NT2/D1 (cell line): ENCODE measurements at regions not wholly inside any gene's neighbourhood (a gene's known extent, or its start where the extent isn't known, plus 50 kb on each side); places are given as distances from the start of the nearest gene placed in this dataset.
A peak's percentile ranks its signal among the peaks of the same experiment; 100 is the strongest.
"Not testable (repeated sequence)": the region's sequence is repeated elsewhere in the genome, so short reads cannot be mapped to it uniquely, and the experiment has no call there.

ENCODE experiments used
- DNase-seq: peaks from one replicate; pipeline ENCODE4 v3.0.0-alpha.2; 2011; ENCODE audit warnings: low read depth, low spot score
- H3K27me3 ChIP-seq: 2 replicates; pipeline ENCODE4 v1.6.0; 2011; ENCODE audit warnings: mild to moderate bottlenecking; ENCODE audit not compliant: insufficient read length, insufficient read depth
- H3K36me3 ChIP-seq: 2 replicates; pipeline ENCODE4 v1.6.1; 2011; ENCODE audit warnings: mild to moderate bottlenecking, low read length, mixed read lengths; ENCODE audit not compliant: insufficient read depth, insufficient read length
- H3K4me1 ChIP-seq: 2 replicates; pipeline ENCODE4 v1.5.1; 2011; ENCODE audit not compliant: insufficient read depth, insufficient read length
- H3K4me3 ChIP-seq: 2 replicates; pipeline ENCODE4 v1.5.1; 2011; ENCODE audit warnings: low read depth; ENCODE audit not compliant: insufficient read length
- H3K9ac ChIP-seq: 2 replicates; pipeline ENCODE4 v1.6.0; 2011; ENCODE audit warnings: low read depth; ENCODE audit not compliant: insufficient read length
- H3K9me3 ChIP-seq: 2 replicates; pipeline ENCODE4 v1.5.1; 2011; ENCODE audit warnings: mild to moderate bottlenecking, low read length; ENCODE audit not compliant: insufficient read depth
- SUZ12 ChIP-seq: IDR thresholded peaks from 2 replicates; pipeline ENCODE4 v1.6.1; 2011; ENCODE audit not compliant: insufficient read length, insufficient read depth; ENCODE audit errors: extremely low read depth
- YY1 ChIP-seq: IDR thresholded peaks from 2 replicates; pipeline ENCODE4 v1.6.1; 2011; ENCODE audit not compliant: insufficient read length, insufficient read depth
- ZNF274 ChIP-seq: IDR thresholded peaks from 2 replicates; pipeline ENCODE4 v1.6.1; 2011; ENCODE audit warnings: mild to moderate bottlenecking, low read depth, low read length

DNA sequence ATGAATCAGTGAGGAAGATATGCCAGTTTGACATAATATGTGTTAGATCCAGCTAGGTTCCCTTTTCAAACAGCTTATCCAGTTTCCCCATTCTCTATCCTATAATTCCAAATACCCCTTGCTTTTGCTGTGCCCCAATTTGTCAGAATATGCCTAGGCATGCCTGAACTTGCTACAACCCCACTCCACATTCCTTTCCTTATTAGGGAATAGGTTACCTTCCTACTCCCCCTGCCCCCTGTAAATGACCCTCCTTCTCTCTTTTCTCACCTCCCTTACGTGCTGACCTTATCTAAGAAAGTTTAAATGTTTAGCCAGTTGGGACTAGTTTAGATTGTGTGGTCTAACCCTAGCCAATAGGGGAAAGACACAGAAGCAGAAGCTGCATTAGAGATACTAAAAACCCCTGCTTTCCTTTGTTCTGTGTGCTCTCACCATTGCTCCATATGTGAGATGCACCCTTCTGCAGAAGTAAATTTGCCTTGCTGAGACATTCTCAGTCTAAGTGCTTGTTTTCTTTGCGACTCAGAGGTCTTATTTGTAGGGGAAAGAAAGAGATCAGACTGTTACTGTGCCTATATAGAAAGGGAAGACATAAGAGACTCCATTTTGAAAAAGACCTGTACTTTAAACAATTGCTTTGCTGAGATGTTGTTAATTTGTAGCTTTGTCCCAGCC, 267.8 kb downstream of the SH2D4B start:
- Histone ChIP-seq H3K9ac (no peak overlapping the region), H3K4me3 (no peak overlapping the region), H3K27me3 (no peaks in the 10 kb centered on the region), H3K4me1 (no peaks in the 10 kb centered on the region), H3K36me3 (no peaks in the 10 kb centered on the region), H3K9me3 (peaks cover 18% of the 10 kb centered on the region; the same call in 1 of the 2 replicates)
- no peak for TF ChIP-seq YY1
- TF ChIP-seq ZNF274, result no peak
- no peak for TF ChIP-seq SUZ12
- no peak for DNase-seq

DNA sequence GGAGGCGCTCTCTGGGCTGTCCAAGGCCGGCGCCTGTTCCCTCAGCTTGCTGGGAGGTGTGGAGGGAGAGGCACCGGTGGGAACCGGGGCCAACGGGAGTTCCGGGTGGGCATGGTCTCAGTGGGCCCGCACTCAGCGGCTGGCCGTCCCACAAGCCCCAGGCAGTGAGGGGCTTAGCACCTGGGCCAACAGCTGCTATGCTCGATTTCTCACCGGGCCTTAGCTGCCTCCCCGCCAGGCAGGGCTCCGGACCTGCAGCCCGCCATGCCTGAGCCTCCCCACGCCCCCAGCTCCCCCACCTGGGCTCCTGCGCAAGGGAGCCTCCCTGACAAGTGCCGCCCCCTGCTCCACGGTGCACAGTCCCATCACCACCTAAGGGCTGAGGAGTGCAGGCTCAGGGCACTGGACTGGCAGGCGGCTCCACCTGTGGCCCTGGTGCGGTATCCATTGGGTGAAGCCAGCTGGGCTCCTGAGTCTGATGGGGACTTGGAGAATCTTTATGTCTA, 276.5 kb downstream of the SH2D4B start:
- H3K4me3 ChIP-seq, result no peak overlapping the region
- TF ChIP-seq ZNF274 (no peak), SUZ12 (no peak), YY1 (no peak)
- DNase-seq, result no peak
- no peaks in the 10 kb centered on the region for H3K9me3 ChIP-seq
- no peaks in the 10 kb centered on the region for H3K36me3 ChIP-seq
- H3K27me3 ChIP-seq, result no peaks in the 10 kb centered on the region
- H3K4me1 ChIP-seq, result no peaks in the 10 kb centered on the region
- H3K9ac ChIP-seq, result no peak overlapping the region

DNA sequence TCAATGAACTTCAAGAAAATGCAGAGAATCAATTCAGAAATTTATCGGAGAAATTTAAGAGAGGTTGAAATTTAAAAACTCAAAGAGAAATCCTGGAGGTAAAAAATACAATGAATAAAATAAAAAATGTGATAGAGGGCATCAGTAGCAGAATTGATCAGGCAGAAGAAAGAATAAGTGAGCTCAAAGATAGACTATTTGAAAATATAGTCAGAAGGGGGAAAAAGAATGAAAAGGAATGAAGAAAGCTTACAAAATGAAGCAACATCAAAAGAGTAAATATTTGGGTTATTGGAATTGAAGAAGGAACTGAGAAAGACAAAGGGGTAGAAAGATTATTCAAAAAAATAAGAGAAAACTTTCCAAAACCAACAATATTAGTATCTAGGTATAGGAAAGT, 291.4 kb downstream of the SH2D4B start:
- no peaks in the 10 kb centered on the region for H3K9me3 ChIP-seq
- H3K9ac ChIP-seq, result no peak overlapping the region
- no peak for TF ChIP-seq YY1
- no peak for TF ChIP-seq SUZ12
- no peak for TF ChIP-seq ZNF274
- H3K4me1 ChIP-seq, result no peaks in the 10 kb centered on the region
- no peak overlapping the region for H3K4me3 ChIP-seq
- H3K27me3 ChIP-seq, result no peaks in the 10 kb centered on the region
- H3K36me3 ChIP-seq, result no peaks in the 10 kb centered on the region
- no peak for DNase-seq

GRCh38 chr10:80829562-80829961, 291.9 kb downstream of the SH2D4B start:
- Histone ChIP-seq H3K27me3 (no peaks in the 10 kb centered on the region), H3K36me3 (no peaks in the 10 kb centered on the region), H3K4me3 (no peak overlapping the region), H3K9ac (no peak overlapping the region), H3K9me3 (no peaks in the 10 kb centered on the region), H3K4me1 (no peaks in the 10 kb centered on the region)
- TF ChIP-seq SUZ12 (no peak), ZNF274 (no peak)
- DNase-seq, result no peak

DNA sequence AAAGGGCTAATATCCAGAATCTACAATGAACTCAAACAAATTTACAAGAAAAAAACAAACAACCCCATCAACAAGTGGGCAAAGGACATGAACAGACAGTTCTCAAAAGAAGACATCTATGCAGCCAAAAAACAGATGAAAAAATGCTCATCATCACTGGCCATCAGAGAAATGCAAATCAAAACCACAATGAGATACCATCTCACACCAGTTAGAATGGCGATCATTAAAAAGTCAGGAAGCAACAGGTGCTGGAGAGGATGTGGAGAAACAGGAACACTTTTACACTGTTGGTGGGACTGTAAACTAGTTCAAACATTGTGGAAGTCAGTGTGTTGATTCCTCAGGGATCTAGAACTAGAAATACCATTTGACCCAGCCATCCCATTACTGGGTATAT, 295.0 kb downstream of the SH2D4B start:
- DNase-seq, H3K27me3 ChIP-seq, H3K9me3 ChIP-seq, H3K4me3 ChIP-seq, H3K9ac ChIP-seq, H3K4me1 ChIP-seq, H3K36me3 ChIP-seq: not testable (repeated sequence)

- peak; percentile 40 for DNase-seq
- H3K4me3 ChIP-seq, result no peak overlapping the region
- H3K4me1 ChIP-seq, result no peaks in the 10 kb centered on the region
- H3K36me3 ChIP-seq, result no peaks in the 10 kb centered on the region
- H3K9ac ChIP-seq, result no peak overlapping the region
- H3K9me3 ChIP-seq, result no peaks in the 10 kb centered on the region
- H3K27me3 ChIP-seq, result no peaks in the 10 kb centered on the region
- TF ChIP-seq SUZ12 (no peak), YY1 (no peak), ZNF274 (no peak)
Measured at GRCh38 chr10:80855348-80855971, 317.8 kb downstream of the SH2D4B start.

- Histone ChIP-seq H3K9me3 (no peaks in the 10 kb centered on the region), H3K27me3 (no peaks in the 10 kb centered on the region), H3K36me3 (no peaks in the 10 kb centered on the region), H3K4me3 (no peak overlapping the region), H3K4me1 (no peaks in the 10 kb centered on the region), H3K9ac (no peak overlapping the region)
- no peak for DNase-seq
- TF ChIP-seq YY1 (no peak), SUZ12 (no peak), ZNF274 (no peak)
Measured at GRCh38 chr10:80856186-80856585, 318.5 kb downstream of the SH2D4B start.

GRCh38 chr10:80859279-80859678, 321.6 kb downstream of the SH2D4B start:
- DNase-seq, H3K4me1 ChIP-seq, H3K4me3 ChIP-seq, H3K27me3 ChIP-seq, H3K36me3 ChIP-seq, H3K9ac ChIP-seq, H3K9me3 ChIP-seq: not testable (repeated sequence)
